ENCODE measurements at regions not wholly inside any gene's neighbourhood (a gene's known extent, or its start where the extent isn't known, plus 50 kb on each side); places are given as distances from the start of the nearest gene placed in this dataset.

- Histone ChIP-seq H3K27ac (no peak overlapping the region), H3K4me3 (no peak overlapping the region), H3K9ac (ENCODE audit: low read depth in 2 of 2, low read length in 2 of 2) (no peak overlapping the region), H3K4me1 (no peaks in the 10 kb centered on the region), H3K9me3 (no peaks in the 10 kb centered on the region), H3K36me3 (no peaks in the 10 kb centered on the region), H3K27me3 (no peaks in the 10 kb centered on the region)
- DNase-seq: no peak
- intact Hi-C loops (cut with DNase I): no loop called here
- no peak for TF ChIP-seq CTCF (IDR thresholded peaks at IDR 0.05)
Observed at GRCh38 chr3:63228087-63228486, 50.0 kb upstream of the SYNPR start.

Data from colonic mucosa (tissue), 4 donors.